ENCODE measurements at regions not wholly inside any gene's neighbourhood (a gene's known extent, or its start where the extent isn't known, plus 50 kb on each side); places are given as distances from the start of the nearest gene placed in this dataset.

- Histone ChIP-seq H3K27me3 (no peaks in the 10 kb centered on the region), H3K4me1 (no peaks in the 10 kb centered on the region), H3K36me3 (no peaks in the 10 kb centered on the region), H3K9me3 (no peaks in the 10 kb centered on the region), H3K4me3 (no peak overlapping the region), H3K27ac (no peak overlapping the region)
- no peak for DNase-seq
- no peak for ATAC-seq
- TF ChIP-seq CTCF (IDR thresholded peaks at IDR 0.05): no peak
- intact Hi-C loops (cut with DNase I): no loop called here
These were observed 1374.5 kb upstream of the NXPH2 start for GRCh38 chr2:140154706-140155105.

GRCh38 chr2:140154271-140154670 lies 1374.1 kb upstream of the NXPH2 start:
- no peaks in the 10 kb centered on the region for H3K27me3 ChIP-seq
- H3K36me3 ChIP-seq: no peaks in the 10 kb centered on the region
- no peak overlapping the region for H3K4me3 ChIP-seq
- H3K9me3 ChIP-seq: no peaks in the 10 kb centered on the region
- intact Hi-C loops (cut with DNase I): no loop called here
- peak; percentile 14 for ATAC-seq
- no peak overlapping the region for H3K27ac ChIP-seq
- H3K4me1 ChIP-seq: no peaks in the 10 kb centered on the region
- DNase-seq: no peak
- TF ChIP-seq CTCF (IDR thresholded peaks at IDR 0.05): no peak

GRCh38 chr2:140144611-140145010 lies 1364.4 kb upstream of the NXPH2 start:
- no peaks in the 10 kb centered on the region for H3K4me1 ChIP-seq
- no peak overlapping the region for H3K27ac ChIP-seq
- TF ChIP-seq CTCF (IDR thresholded peaks at IDR 0.05): no peak
- DNase-seq (no peak), ATAC-seq (no peak)
- H3K36me3 ChIP-seq: no peaks in the 10 kb centered on the region
- no peaks in the 10 kb centered on the region for H3K9me3 ChIP-seq
- H3K4me3 ChIP-seq: no peak overlapping the region
- intact Hi-C loops (cut with DNase I): no loop called here
- H3K27me3 ChIP-seq: no peaks in the 10 kb centered on the region

DNA sequence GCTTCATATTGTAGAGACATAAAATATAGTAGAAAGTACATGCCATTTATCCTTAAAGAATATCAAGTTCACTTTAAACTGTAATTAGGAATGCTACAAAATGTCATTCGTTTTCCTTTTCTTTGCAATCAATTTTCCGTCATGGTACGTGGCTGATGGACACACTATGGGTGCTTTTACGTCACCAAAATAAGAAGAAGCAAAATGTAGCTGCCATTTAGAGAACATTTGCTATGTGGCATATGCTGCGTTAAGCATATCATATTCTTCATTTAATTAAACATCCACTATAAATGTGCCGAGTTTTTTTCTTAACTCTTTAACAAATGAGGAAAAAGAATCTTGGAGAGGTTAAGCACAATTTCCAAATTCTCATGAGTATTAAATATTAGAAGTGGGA lies 1358.5 kb upstream of the NXPH2 start:
- no peak for TF ChIP-seq CTCF (IDR thresholded peaks at IDR 0.05)
- Histone ChIP-seq H3K27ac (no peak overlapping the region), H3K36me3 (no peaks in the 10 kb centered on the region), H3K4me3 (no peak overlapping the region), H3K4me1 (no peaks in the 10 kb centered on the region), H3K9me3 (no peaks in the 10 kb centered on the region), H3K27me3 (no peaks in the 10 kb centered on the region)
- no peak for DNase-seq
- ATAC-seq: no peak
- intact Hi-C loops (cut with DNase I): no loop called here

DNA sequence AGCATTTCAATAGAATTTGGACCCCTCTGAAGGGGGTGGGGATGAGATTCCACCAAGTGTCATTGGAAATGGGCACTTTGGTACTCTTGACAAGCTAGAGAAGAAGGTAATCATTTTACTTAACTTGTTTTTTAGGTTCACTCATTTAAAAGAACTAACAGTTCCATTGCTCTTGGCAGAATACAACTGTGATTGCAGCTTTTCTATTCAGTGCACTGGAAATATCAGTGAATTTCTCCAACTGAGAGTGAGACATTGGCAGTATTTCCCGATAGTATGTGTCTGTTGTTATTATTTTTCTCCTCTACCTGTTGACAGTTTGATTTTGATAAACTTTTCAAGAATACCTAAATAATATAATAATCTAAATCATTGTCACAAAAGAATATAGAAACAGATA lies 1356.7 kb upstream of the NXPH2 start:
- Histone ChIP-seq H3K27ac (no peak overlapping the region), H3K4me3 (no peak overlapping the region), H3K27me3 (no peaks in the 10 kb centered on the region), H3K36me3 (no peaks in the 10 kb centered on the region), H3K9me3 (no peaks in the 10 kb centered on the region), H3K4me1 (no peaks in the 10 kb centered on the region)
- intact Hi-C loops (cut with DNase I): no loop called here
- no peak for TF ChIP-seq CTCF (IDR thresholded peaks at IDR 0.05)
- DNase-seq: no peak
- ATAC-seq: no peak

GRCh38 chr2:140136366-140136765 lies 1356.2 kb upstream of the NXPH2 start:
- TF ChIP-seq CTCF (IDR thresholded peaks at IDR 0.05): no peak
- DNase-seq (no peak), ATAC-seq (no peak)
- no peaks in the 10 kb centered on the region for H3K27me3 ChIP-seq
- H3K27ac ChIP-seq: no peak overlapping the region
- no peaks in the 10 kb centered on the region for H3K9me3 ChIP-seq
- intact Hi-C loops (cut with DNase I): no loop called here
- H3K4me3 ChIP-seq: no peak overlapping the region
- no peaks in the 10 kb centered on the region for H3K36me3 ChIP-seq
- no peaks in the 10 kb centered on the region for H3K4me1 ChIP-seq

Measured in upper lobe of right lung (tissue), 1 donor.